ENCODE measurements at regions not wholly inside any gene's neighbourhood (a gene's known extent, or its start where the extent isn't known, plus 50 kb on each side); places are given as distances from the start of the nearest gene placed in this dataset.

DNA sequence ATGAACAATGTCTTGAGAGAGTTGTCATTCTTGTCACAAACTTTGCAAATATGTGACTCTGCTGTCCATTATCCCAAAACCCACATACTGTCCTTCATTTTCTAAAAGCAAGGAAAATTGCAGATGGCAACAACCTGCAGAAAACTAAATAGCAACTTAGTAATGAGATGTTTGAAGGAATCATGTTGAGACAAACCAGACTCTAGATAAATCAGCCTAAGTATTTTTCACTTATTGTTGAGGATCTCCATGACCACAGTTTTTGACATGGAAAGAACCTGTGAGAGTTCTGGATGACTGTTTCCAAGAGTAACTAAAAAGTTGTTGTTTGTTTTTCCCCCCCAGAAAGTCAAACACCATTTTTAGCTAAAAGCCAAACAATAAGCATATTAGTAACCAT lies 535.2 kb upstream of the ZNF608 start:
- in situ Hi-C loops (cut with HindIII; ENCODE audit: low pct_unique_long_range_greater_than_20kb, low sequenced_read_pairs): no loop called here
- DNase-seq (ENCODE audit: low read depth): no peak

DNA sequence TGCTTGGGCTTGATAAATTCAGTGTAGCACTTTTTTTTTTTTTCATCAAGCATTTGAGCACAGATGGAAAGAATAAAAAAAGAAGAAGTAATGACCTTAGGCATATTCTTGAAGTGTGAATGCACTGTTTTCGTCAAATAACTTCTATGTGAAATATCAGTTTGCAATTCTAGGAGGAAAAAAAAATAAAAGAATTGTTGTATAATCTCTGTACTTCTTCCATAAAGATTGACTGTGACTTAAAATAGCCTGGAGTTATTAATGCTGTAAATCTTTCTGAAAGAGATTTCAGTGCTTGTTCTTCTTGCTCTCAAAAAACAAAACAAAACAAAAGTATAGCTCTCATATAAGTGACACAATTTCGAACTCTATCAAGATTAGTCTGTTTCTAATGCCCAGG lies 536.9 kb upstream of the ZNF608 start:
- in situ Hi-C loops (cut with HindIII; ENCODE audit: low pct_unique_long_range_greater_than_20kb, low sequenced_read_pairs): no loop called here
- DNase-seq (ENCODE audit: low read depth): no peak

DNA sequence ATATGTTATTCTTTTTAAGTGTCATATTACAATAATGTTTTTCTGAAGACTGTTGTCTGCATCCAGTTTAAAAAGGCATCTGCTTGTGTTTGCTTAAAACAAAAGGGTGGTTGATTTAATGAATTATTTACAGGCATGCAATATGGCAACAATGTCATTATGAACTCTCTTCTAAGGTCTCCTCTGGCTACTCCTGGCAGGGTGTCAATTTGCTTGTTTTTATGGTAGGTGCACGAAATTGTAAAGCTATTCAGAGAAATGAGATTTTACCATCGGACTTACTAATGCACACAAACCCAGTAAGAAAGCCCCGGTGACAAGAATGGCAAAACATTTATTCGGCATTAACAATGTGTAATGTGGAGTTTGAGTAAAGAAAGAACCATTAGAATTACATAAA lies 539.8 kb upstream of the ZNF608 start:
- no peak for DNase-seq (ENCODE audit: low read depth)
- in situ Hi-C loops (cut with HindIII; ENCODE audit: low pct_unique_long_range_greater_than_20kb, low sequenced_read_pairs): no loop called here

DNA sequence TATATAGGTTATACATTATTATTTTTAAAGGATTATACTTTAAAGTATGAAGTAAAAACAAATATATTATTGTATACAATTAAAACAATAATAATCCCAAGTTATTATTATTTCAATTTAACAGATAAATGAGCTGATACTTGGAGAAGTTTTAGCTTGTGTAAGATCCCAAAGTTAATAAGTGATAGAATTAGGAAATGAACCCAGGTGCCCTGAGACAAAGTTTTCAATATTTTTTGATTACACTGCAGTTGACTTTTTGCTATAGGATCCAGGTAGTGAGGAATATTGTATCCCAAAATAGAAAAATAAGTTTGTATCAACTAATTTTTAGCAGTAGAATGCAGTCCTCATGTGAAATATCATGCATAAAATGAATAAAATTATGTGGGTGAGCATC lies 543.2 kb upstream of the ZNF608 start:
- no peak for DNase-seq (ENCODE audit: low read depth)
- in situ Hi-C loops (cut with HindIII; ENCODE audit: low pct_unique_long_range_greater_than_20kb, low sequenced_read_pairs): no loop called here

DNA sequence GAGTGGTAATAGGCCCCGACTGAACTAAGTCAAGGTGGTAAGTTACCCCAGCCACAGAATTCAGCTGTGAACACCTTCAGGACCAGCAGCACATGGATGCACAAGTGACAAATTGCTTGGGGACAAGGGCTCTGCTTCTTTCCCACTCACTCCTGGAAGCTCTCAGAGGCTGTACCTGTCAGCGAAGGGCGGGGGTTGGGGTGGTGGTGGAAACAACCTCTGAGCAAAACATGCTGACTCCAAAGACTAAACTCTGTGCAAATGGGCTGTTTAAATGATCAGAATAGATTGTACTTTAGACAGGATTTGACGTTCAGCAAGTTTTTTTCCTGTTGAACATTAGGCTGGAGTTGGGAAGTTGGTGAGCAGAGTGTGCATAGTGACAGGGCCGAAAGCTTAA lies 544.5 kb upstream of the ZNF608 start:
- in situ Hi-C loops (cut with HindIII; ENCODE audit: low pct_unique_long_range_greater_than_20kb, low sequenced_read_pairs): no loop called here
- no peak for DNase-seq (ENCODE audit: low read depth)

DNA sequence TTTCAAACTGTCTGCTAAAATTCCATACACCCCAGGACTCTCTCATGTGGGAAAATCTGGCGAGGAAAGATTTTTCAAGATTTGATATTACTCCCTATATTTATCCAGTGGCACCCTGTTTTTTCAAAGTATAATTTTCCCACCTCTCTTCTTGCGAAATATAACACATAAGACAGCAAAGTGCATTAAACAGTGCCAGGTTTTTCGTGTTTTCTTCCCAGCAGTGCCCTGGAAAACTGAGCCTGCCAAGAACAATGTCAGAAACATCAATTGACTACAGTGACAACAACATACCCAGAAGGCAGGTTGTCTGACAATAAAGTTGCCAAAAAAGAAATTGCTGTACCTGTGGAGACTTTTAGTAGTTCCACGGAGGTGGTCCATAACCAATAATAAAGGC lies 545.0 kb upstream of the ZNF608 start:
- no peak for DNase-seq (ENCODE audit: low read depth)
- in situ Hi-C loops (cut with HindIII; ENCODE audit: low pct_unique_long_range_greater_than_20kb, low sequenced_read_pairs): no loop called here

DNA sequence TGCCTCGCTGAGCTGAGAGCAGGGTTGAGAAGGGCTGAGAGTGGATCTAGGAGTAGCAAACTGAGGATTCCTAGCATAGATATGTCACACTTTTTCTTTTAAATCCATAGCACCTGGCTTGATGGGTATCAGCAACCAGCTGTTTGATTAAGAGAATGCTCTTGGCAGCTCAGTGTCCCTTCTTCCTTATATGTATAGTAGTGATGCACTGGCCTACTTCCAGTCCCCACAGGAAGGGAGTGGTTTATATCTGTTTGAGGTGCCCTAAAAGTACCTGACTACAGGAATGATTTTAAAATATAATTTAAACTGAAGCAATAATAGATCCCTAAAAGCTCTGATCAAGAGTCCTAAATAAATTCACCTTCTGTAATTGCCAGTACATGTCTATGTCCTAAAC lies 546.8 kb upstream of the ZNF608 start:
- no peak for DNase-seq (ENCODE audit: low read depth)
- in situ Hi-C loops (cut with HindIII; ENCODE audit: low pct_unique_long_range_greater_than_20kb, low sequenced_read_pairs): no loop called here

DNA sequence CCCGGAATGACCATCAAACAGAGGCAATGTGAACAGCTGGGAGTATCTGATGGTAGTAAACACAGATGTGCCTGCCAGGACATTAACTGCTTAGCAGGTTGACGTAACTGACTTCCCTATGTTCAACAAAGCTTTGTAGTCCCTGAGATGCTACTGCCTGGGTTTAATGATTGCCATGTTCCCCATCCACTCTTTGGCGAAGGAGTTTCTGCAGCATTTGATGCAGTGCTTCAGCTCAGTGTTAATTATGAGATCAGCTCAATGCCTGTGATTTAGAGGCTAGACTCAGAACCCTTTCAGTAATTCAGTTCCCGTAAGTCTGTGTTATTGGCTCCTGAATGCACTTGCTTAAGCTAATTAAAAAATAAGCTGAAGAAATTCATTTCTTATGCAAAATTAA lies 547.3 kb upstream of the ZNF608 start:
- in situ Hi-C loops (cut with HindIII; ENCODE audit: low pct_unique_long_range_greater_than_20kb, low sequenced_read_pairs): no loop called here
- DNase-seq (ENCODE audit: low read depth): no peak

DNA sequence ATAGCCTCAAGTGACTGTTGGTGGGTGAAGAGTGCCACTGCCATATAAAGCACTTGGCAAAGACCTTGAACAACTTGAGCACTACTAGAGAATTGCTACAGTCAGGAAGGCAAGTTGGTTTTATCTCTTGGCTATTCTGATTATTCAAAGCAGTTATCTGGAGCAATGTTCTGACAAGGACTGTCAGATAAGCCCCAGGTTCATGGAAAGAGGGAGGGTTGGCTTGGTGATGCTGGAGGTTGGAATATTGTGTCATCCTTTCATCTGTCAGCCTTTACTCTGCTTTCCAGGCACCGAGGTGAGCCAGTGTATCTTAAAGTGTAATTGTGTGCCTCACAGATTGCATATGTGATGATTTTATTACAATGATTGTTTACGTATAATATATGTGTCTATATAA lies 548.4 kb upstream of the ZNF608 start:
- in situ Hi-C loops (cut with HindIII; ENCODE audit: low pct_unique_long_range_greater_than_20kb, low sequenced_read_pairs): no loop called here
- DNase-seq (ENCODE audit: low read depth): no peak

DNA sequence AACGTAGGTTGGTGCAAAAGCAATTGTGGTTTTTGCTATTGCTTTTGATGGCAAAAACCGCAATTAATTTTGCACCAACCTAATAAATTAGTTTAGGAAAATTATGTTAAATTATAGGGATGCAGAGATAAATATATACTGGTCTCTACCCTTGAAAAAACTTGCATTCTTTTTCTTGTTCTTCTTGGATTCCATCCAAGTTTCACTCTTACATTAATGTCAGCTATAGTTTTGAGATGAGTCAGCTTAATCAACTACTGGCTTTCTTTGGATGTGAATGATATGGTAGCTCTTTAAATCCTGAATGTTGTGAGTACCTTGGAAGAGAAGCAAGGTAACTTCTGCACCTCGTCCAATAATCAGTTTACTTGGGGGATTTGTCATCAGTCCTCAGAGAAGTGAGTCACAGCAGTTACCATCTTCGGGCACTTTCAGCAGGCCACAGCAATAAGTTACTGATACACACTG lies 549.0 kb upstream of the ZNF608 start:
- in situ Hi-C loops (cut with HindIII; ENCODE audit: low pct_unique_long_range_greater_than_20kb, low sequenced_read_pairs): no loop called here
- DNase-seq (ENCODE audit: low read depth): peak; percentile 34

DNA sequence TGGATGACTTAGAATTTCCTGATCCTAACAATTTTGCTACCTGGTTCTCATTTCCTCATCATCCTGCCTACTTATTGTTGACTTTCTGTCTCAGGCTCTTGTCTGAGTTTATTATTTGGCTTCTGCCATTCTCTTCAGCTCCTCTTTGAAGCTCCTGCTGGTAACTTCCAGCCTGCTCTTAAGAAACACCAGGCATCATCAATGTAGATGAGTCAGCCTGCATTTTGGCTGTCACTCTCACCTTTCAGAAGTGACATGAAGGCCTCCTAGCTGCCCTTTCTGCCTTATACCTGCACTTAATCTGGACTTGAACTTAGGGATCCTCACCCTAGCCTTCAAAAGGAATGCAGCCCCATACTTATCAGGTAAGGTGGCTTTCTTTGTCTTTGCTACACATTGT lies 551.8 kb upstream of the ZNF608 start:
- in situ Hi-C loops (cut with HindIII; ENCODE audit: low pct_unique_long_range_greater_than_20kb, low sequenced_read_pairs): no loop called here
- no peak for DNase-seq (ENCODE audit: low read depth)

DNA sequence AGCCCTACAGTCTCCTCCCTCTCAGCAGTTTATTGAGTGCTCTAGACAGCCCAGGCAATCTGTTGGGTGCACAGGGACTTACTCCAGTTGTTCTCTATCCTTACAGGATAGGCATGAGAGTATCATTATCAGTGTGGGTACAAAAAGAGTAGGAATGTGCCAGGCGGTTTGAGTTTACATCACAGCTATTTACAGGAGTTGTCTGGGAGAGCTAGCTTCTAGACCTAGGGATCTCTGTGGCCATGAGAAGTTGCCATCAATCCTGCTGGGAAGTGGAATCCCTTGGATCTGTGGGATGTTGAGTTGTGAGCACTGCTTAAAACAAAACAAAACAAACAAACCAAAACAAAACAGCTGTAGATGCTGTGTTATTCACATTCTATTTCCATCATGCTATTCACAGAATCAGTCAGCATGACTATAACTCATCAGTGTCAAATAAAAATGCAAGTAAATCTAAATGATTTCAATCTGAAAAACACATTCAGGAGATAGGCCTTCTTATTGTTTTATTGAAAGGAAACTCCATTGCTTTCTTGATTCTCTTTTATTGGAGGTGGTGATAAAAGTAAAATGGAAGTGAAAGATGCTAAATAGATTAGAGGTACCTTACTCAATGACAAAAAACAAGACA lies 552.4 kb upstream of the ZNF608 start:
- in situ Hi-C loops (cut with HindIII; ENCODE audit: low pct_unique_long_range_greater_than_20kb, low sequenced_read_pairs): no loop called here
- no peak for DNase-seq (ENCODE audit: low read depth)

DNA sequence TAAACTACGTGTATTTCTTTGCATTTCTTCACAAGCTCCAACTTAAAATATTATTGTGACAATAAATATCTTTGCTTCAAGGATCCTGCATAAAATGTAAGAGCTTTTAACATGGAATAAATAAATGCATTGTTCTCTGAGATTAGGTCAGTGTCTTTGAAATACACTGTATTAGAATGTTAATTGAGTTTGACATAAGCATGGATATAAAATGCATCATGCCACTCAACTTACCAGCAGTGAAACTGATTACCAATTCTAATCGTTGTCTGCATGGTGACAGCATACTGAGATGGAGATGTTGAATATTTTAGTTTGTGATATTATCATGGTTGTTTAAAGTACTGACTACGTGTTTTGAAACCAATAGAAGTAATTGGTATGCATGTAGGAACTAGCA lies 555.3 kb upstream of the ZNF608 start:
- in situ Hi-C loops (cut with HindIII; ENCODE audit: low pct_unique_long_range_greater_than_20kb, low sequenced_read_pairs): no loop called here
- DNase-seq (ENCODE audit: low read depth): no peak

DNA sequence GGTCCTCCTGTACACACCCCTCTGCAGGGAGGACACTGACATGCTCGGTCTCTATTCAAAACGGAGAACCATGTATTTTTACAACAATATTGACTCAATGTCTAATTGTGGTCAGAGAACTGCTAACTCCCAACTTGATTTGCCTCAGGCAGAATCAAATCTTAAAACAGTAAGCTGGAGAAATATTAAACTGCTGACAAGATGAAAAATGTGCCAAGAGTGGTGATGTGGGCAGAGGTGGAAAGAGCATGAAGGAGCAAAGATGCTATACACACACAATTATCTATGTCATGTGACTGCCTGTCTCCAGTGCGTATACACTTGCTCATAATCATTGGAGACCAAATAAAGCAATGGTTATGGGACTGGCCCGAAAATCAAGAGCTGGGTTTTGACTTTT lies 556.1 kb upstream of the ZNF608 start:
- in situ Hi-C loops (cut with HindIII; ENCODE audit: low pct_unique_long_range_greater_than_20kb, low sequenced_read_pairs): no loop called here
- peak; percentile 60 for DNase-seq (ENCODE audit: low read depth)

DNA sequence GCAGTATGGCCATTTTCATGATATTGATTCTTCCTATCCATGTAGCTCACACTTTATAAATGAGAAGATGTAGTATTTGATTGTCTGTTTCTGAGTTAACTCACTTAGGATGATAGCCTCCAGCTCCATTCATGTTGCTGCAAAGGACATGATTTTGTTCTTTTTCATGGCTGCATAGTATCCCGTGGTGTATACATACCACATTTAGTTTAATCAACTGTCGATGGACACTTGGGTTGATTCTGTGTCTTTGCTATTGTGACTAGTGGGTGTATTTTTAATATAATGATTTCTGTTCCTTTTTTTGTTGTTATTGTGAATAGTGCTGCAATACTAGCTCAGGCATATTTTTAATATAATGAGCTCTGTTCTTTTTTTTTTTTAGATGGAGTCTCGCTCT lies 560.3 kb upstream of the ZNF608 start:
- in situ Hi-C loops (cut with HindIII; ENCODE audit: low pct_unique_long_range_greater_than_20kb, low sequenced_read_pairs): no loop called here
- DNase-seq (ENCODE audit: low read depth): no peak

DNA sequence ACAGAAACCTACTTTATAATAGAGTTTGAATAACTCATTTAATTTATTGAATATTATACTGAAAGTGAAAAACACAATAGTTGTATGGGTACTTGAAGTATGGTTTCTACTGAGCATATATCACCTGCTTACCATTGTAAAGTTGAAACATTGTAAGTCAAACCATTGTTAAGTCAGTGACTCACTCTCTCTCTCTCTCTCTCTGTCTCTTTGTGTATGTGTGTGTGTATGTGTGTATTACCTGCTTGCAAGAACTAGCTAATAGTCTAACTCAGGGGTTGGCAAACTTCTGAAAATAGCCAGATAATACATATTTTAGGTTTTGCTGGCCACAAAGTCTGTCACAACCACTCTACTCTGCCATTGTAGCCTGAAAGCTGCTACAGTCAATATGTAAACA lies 564.3 kb upstream of the ZNF608 start:
- DNase-seq (ENCODE audit: low read depth): no peak
- in situ Hi-C loops (cut with HindIII; ENCODE audit: low pct_unique_long_range_greater_than_20kb, low sequenced_read_pairs): no loop called here

DNA sequence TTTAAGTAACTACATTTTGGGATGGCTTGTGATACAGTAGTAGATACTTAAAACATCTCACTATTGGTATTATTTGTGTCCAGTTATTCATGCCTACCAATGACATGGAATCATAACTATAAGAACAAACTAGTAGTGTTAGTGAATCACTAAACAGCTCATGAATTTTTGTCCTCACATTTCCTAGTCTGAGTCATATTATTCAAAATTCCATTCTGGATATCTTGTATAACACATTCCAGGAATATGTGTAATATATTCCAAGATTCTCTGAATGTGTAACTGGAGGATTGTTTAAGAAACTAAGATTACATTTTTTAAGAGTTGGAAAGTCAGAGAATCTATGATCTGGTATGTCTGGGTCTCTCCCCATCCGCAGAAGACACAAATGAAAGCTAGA lies 565.3 kb upstream of the ZNF608 start:
- in situ Hi-C loops (cut with HindIII; ENCODE audit: low pct_unique_long_range_greater_than_20kb, low sequenced_read_pairs): no loop called here

DNA sequence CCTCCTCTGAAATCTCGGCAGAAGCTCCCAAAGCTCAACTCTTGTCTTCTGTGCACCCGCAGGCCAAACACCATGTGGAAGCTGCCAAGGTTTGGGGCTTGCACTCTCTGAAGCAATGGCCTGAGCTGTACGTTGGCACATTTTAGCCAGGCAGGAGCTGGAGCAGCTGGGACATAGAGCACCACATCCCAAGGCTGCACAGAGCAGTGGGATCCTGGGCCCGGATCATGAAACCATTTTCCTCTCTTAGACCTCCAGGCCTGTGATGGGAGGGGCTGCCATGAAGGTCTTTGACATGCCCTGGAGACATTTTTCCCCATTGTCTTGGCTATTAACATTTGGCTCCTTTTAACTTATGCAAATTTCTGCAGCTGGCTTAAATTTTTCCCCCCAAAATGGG lies 567.1 kb upstream of the ZNF608 start:
- no peak for DNase-seq (ENCODE audit: low read depth)
- in situ Hi-C loops (cut with HindIII; ENCODE audit: low pct_unique_long_range_greater_than_20kb, low sequenced_read_pairs): no loop called here

More for the DNA sequence above, 565.3 kb upstream of the ZNF608 start:
- peak; percentile 25 for DNase-seq (ENCODE audit: low read depth)

DNA sequence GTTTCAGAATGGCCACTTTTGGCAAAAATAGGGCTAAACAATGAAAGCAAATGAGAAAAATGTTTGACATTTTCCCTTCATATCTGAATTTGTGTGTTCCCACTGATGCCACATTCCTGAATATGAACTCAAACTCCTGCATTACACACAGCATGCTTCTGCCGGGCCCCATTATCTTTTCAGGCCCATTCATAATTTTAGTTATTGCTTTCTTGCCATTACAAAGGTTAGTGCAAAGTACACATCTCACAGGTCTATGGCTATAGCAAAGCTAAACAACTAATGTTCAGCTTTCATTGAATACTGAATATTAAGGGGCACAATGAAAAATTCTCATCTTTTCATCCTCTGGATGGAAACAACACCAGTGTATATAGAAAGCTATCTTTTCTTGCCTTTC lies 568.9 kb upstream of the ZNF608 start:
- in situ Hi-C loops (cut with HindIII; ENCODE audit: low pct_unique_long_range_greater_than_20kb, low sequenced_read_pairs): no loop called here

DNA sequence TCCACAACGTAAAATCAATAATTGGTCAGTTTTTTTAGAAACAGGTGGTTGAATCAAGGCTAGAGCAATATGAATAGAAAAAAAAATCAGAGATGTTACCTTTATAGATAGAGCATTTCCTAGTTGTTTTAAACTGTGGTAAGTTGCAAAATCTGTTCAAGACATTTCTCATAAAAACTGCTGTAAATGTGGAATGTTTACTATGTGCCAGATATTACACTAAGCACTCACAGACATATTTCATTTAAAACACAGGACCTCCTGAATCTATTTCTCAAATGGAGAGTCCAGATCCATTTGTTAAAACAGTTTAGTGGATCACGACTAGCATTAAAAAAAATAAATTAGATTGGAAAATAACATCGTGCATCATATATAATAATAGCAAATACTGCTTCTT lies 570.0 kb upstream of the ZNF608 start:
- no peak for DNase-seq (ENCODE audit: low read depth)
- in situ Hi-C loops (cut with HindIII; ENCODE audit: low pct_unique_long_range_greater_than_20kb, low sequenced_read_pairs): no loop called here

More for the DNA sequence above, 568.9 kb upstream of the ZNF608 start:
- DNase-seq (ENCODE audit: low read depth): no peak
